MM.1S (cell line): ENCODE measurements at regions not wholly inside any gene's neighbourhood (a gene's known extent, or its start where the extent isn't known, plus 50 kb on each side); places are given as distances from the start of the nearest gene placed in this dataset.
"Not testable (repeated sequence)": the region's sequence is repeated elsewhere in the genome, so short reads cannot be mapped to it uniquely, and the experiment has no call there.

Experiments
- DNase-seq: peaks from one replicate; pipeline ENCODE4 v3.0.0-alpha.2; 2015
- H2AFZ ChIP-seq: fragments of 300-600 bp; sonication (generic); 2 replicates; pipeline ENCODE4 v1.6.0; 2016; ENCODE audit warnings: antibody characterized with exemption, low read length
- H3F3A ChIP-seq: fragments of 300-600 bp; sonication (generic); 2 replicates; pipeline ENCODE4 v1.6.1; 2016; ENCODE audit warnings: mild to moderate bottlenecking, antibody characterized with exemption, low read length, moderate library complexity, mixed read lengths; ENCODE audit not compliant: insufficient read depth
- H3K27ac ChIP-seq: fragments of 300-600 bp; sonication (generic); 2 replicates; pipeline ENCODE4 v1.5.1; 2016; ENCODE audit warnings: mild to moderate bottlenecking, low read length
- H3K27me3 ChIP-seq: fragments of 300-600 bp; sonication (generic); replicated peaks from 2 replicates; pipeline ENCODE4 v1.6.0; 2016; ENCODE audit warnings: low read length; ENCODE audit not compliant: insufficient read depth
- H3K36me3 ChIP-seq: fragments of 300-600 bp; sonication (generic); replicated peaks from 2 replicates; pipeline ENCODE4 v1.6.1; 2016; ENCODE audit warnings: mild to moderate bottlenecking, low read length, mixed read lengths; ENCODE audit not compliant: insufficient read depth
- H3K4me1 ChIP-seq: fragments of 300-600 bp; sonication (generic); 2 replicates; pipeline ENCODE4 v1.6.1; 2016; ENCODE audit warnings: low read length, mixed read lengths
- H3K4me2 ChIP-seq: fragments of 300-600 bp; sonication (generic); 2 replicates; pipeline ENCODE4 v1.6.0; 2016; ENCODE audit warnings: low read depth, low read length
- H3K4me3 ChIP-seq: fragments of 300-600 bp; sonication (generic); 2 replicates; pipeline ENCODE4 v1.5.1; 2016; ENCODE audit warnings: low read length, mixed read lengths
- H3K79me2 ChIP-seq: fragments of 300-600 bp; sonication (generic); 2 replicates; pipeline ENCODE4 v1.6.1; 2016; ENCODE audit warnings: mixed run types, low read length, mixed read lengths
- H3K9ac ChIP-seq: fragments of 300-600 bp; sonication (generic); 2 replicates; pipeline ENCODE4 v1.6.1; 2016; ENCODE audit warnings: low read length, mixed read lengths
- H3K9me2 ChIP-seq: fragments of 300-600 bp; sonication (generic); replicated peaks from 2 replicates; pipeline ENCODE4 v1.6.1; 2016; ENCODE audit warnings: mild to moderate bottlenecking, low read length, mixed read lengths; ENCODE audit not compliant: insufficient read depth
- H3K9me3 ChIP-seq: fragments of 300-600 bp; sonication (generic); replicated peaks from 2 replicates; pipeline ENCODE4 v1.6.1; 2016; ENCODE audit warnings: mild to moderate bottlenecking, low read length, mixed read lengths; ENCODE audit not compliant: insufficient read depth
- H4K20me1 ChIP-seq: fragments of 300-600 bp; sonication (generic); 2 replicates; pipeline ENCODE4 v1.6.1; 2016; ENCODE audit warnings: mild to moderate bottlenecking, low read length, moderate library complexity, mixed read lengths; ENCODE audit not compliant: insufficient read depth
- CTCF ChIP-seq: fragments of 300-600 bp; sonication (generic); IDR thresholded peaks from 2 replicates; pipeline ENCODE4 v1.5.1; 2016; ENCODE audit warnings: antibody characterized with exemption, low read length, mixed read lengths
- EZH2 ChIP-seq: fragments of 300-600 bp; sonication (generic); optimal IDR thresholded peaks from 2 replicates; pipeline ENCODE3; 2017; ENCODE audit warnings: low read depth, mild to moderate bottlenecking, antibody characterized with exemption, low read length, mixed read lengths
- EZH2phosphoT487 ChIP-seq: fragments of 300-600 bp; sonication (generic); IDR thresholded peaks from 2 replicates; pipeline ENCODE4 v1.6.1; 2018; ENCODE audit warnings: antibody characterized with exemption, low read length

- Histone ChIP-seq H3K9me2 (no peaks in the 10 kb centered on the region), H3K79me2 (no peaks in the 10 kb centered on the region), H3K9me3 (no peaks in the 10 kb centered on the region), H2AFZ (no peak overlapping the region), H3K27ac (no peak overlapping the region), H3K4me1 (no peaks in the 10 kb centered on the region), H3K36me3 (no peaks in the 10 kb centered on the region), H3K4me2 (no peak overlapping the region), H3F3A (no peaks in the 10 kb centered on the region), H4K20me1 (no peaks in the 10 kb centered on the region), H3K9ac (no peak overlapping the region), H3K27me3 (no peaks in the 10 kb centered on the region), H3K4me3 (no peak overlapping the region)
- TF ChIP-seq CTCF (no peak), EZH2 (no peak), EZH2phosphoT487 (no peak)
- no peak for DNase-seq
Observed at GRCh38 chr2:89850481-89850880, 1159.0 kb downstream of the RPIA start.

- Histone ChIP-seq H3K4me1 (no peaks in the 10 kb centered on the region), H3K27ac (no peak overlapping the region), H3K27me3 (no peaks in the 10 kb centered on the region), H3K9me3 (no peaks in the 10 kb centered on the region), H3K9me2 (no peaks in the 10 kb centered on the region), H4K20me1 (no peaks in the 10 kb centered on the region), H3K4me3 (no peak overlapping the region), H3K79me2 (no peaks in the 10 kb centered on the region), H3K9ac (no peak overlapping the region), H3F3A (no peaks in the 10 kb centered on the region), H3K4me2 (no peak overlapping the region), H3K36me3 (no peaks in the 10 kb centered on the region), H2AFZ (no peak overlapping the region)
- no peak for DNase-seq
- no peak for TF ChIP-seq CTCF
Observed at GRCh38 chr2:89850881-89851582, 1159.6 kb downstream of the RPIA start.

GRCh38 chr2:89851583-89851905 lies 1160.1 kb downstream of the RPIA start:
- no peak overlapping the region for H3K27ac ChIP-seq
- no peak overlapping the region for H2AFZ ChIP-seq
- no peaks in the 10 kb centered on the region for H3K27me3 ChIP-seq
- no peaks in the 10 kb centered on the region for H3F3A ChIP-seq
- DNase-seq: no peak
- no peaks in the 10 kb centered on the region for H3K79me2 ChIP-seq
- H3K9me3 ChIP-seq: no peaks in the 10 kb centered on the region
- H3K4me1 ChIP-seq: no peaks in the 10 kb centered on the region
- no peaks in the 10 kb centered on the region for H3K9me2 ChIP-seq
- no peak for TF ChIP-seq EZH2phosphoT487
- no peak for TF ChIP-seq EZH2
- TF ChIP-seq CTCF: no peak
- H3K4me2 ChIP-seq: no peak overlapping the region
- H4K20me1 ChIP-seq: no peaks in the 10 kb centered on the region
- no peaks in the 10 kb centered on the region for H3K36me3 ChIP-seq
- no peak overlapping the region for H3K4me3 ChIP-seq
- no peak overlapping the region for H3K9ac ChIP-seq

GRCh38 chr2:89853427-89853826 lies 1162.0 kb downstream of the RPIA start:
- not testable (repeated sequence) for H2AFZ ChIP-seq, H3K4me2 ChIP-seq, H4K20me1 ChIP-seq, H3K27ac ChIP-seq, H3K9ac ChIP-seq, H3K4me1 ChIP-seq, H3K9me3 ChIP-seq, H3K79me2 ChIP-seq, H3K9me2 ChIP-seq, H3K27me3 ChIP-seq, DNase-seq, H3K4me3 ChIP-seq, H3K36me3 ChIP-seq, H3F3A ChIP-seq

GRCh38 chr2:89855752-89856151 lies 1164.3 kb downstream of the RPIA start:
- H3K4me3 ChIP-seq, H3K27me3 ChIP-seq, H2AFZ ChIP-seq, DNase-seq, H3K36me3 ChIP-seq, H3K9me2 ChIP-seq, H3K9me3 ChIP-seq, H4K20me1 ChIP-seq, H3K27ac ChIP-seq, H3K4me1 ChIP-seq, H3K4me2 ChIP-seq, H3K9ac ChIP-seq, H3F3A ChIP-seq, H3K79me2 ChIP-seq: not testable (repeated sequence)

GRCh38 chr2:89856305-89856704 lies 1164.8 kb downstream of the RPIA start:
- DNase-seq, H3K9me2 ChIP-seq, H3K27ac ChIP-seq, H3K36me3 ChIP-seq, H3K4me2 ChIP-seq, H3K9ac ChIP-seq, H2AFZ ChIP-seq, H3K4me3 ChIP-seq, H4K20me1 ChIP-seq, H3F3A ChIP-seq, H3K79me2 ChIP-seq, H3K4me1 ChIP-seq, H3K9me3 ChIP-seq, H3K27me3 ChIP-seq: not testable (repeated sequence)
